GM23338 (cell line): ENCODE measurements at regions not wholly inside any gene's neighbourhood (a gene's known extent, or its start where the extent isn't known, plus 50 kb on each side); places are given as distances from the start of the nearest gene placed in this dataset.

Experiments used
- ATAC-seq: fragments of 200-7000 bp; cut with Tn5 transposase; 3 replicates; pipeline ENCODE4 v1.9.1; 2020
- DNase-seq: peaks from one replicate; pipeline ENCODE4 v3.0.0-alpha.2; 2015; ENCODE audit warnings: low spot score
- H2AFZ ChIP-seq: fragments of 200-600 bp; sonication (generic); 2 replicates; pipeline ENCODE4 v1.8.0; 2016; ENCODE audit warnings: antibody characterized with exemption, mild to moderate bottlenecking, moderate library complexity
- H3F3A ChIP-seq: fragments of 200-600 bp; sonication (generic); replicated peaks from 2 replicates; pipeline ENCODE4 v1.8.0; 2017; ENCODE audit warnings: antibody characterized with exemption, mixed run types, low read depth
- H3K27ac ChIP-seq: fragments of 200-600 bp; sonication (generic); 2 replicates; pipeline ENCODE4 v1.6.1; 2016; ENCODE audit warnings: low read depth
- H3K27me3 ChIP-seq: fragments of 200-600 bp; sonication (generic); 2 replicates; pipeline ENCODE4 v1.8.0; 2016; ENCODE audit warnings: mild to moderate bottlenecking, mixed run types, moderate library complexity; ENCODE audit not compliant: insufficient read depth
- H3K36me3 ChIP-seq: fragments of 200-600 bp; sonication (generic); 2 replicates; pipeline ENCODE4 v1.8.0; 2016; ENCODE audit warnings: mild to moderate bottlenecking; ENCODE audit not compliant: insufficient read depth
- H3K4me1 ChIP-seq: fragments of 200-600 bp; sonication (generic); 2 replicates; pipeline ENCODE4 v1.8.0; 2016; ENCODE audit warnings: mild to moderate bottlenecking, moderate library complexity; ENCODE audit not compliant: insufficient read depth
- H3K4me2 ChIP-seq: fragments of 200-600 bp; sonication (generic); 2 replicates; pipeline ENCODE4 v1.7.1; 2017; ENCODE audit warnings: mixed run types
- H3K4me3 ChIP-seq: fragments of 200-600 bp; sonication (generic); 2 replicates; pipeline ENCODE4 v1.6.1; 2016; ENCODE audit warnings: mixed run types
- H3K79me2 ChIP-seq: fragments of 200-600 bp; sonication (generic); replicated peaks from 2 replicates; pipeline ENCODE4 v1.8.0; 2017; ENCODE audit warnings: mild to moderate bottlenecking; ENCODE audit not compliant: insufficient read depth
- H3K9me2 ChIP-seq: fragments of 200-600 bp; sonication (generic); 2 replicates; pipeline ENCODE4 v1.8.0; 2017; ENCODE audit not compliant: insufficient read depth
- H4K20me1 ChIP-seq: fragments of 200-600 bp; sonication (generic); replicated peaks from 2 replicates; pipeline ENCODE4 v1.8.0; 2017; ENCODE audit warnings: mild to moderate bottlenecking; ENCODE audit not compliant: insufficient read depth
- H3K27ac Mint-ChIP-seq: 2 replicates; pipeline ENCODE4 v1.8.0; 2020; ENCODE audit warnings: inconsistent platforms, mild to moderate bottlenecking, moderate library complexity, mixed read lengths
- H3K27me3 Mint-ChIP-seq: 3 replicates; pipeline ENCODE4 v1.8.0; 2022; ENCODE audit warnings: low read depth, mild to moderate bottlenecking, moderate library complexity, mixed read lengths, inconsistent platforms; ENCODE audit not compliant: insufficient read depth, poor library complexity
- H3K36me3 Mint-ChIP-seq: 3 replicates; pipeline ENCODE4 v1.8.0; 2021; ENCODE audit warnings: low read depth, mild to moderate bottlenecking, inconsistent platforms, moderate library complexity, mixed read lengths
- H3K4me1 Mint-ChIP-seq: 3 replicates; pipeline ENCODE4 v1.8.0; 2020; ENCODE audit warnings: mild to moderate bottlenecking, inconsistent platforms, mixed read lengths
- H3K4me3 Mint-ChIP-seq: 3 replicates; pipeline ENCODE4 v1.8.0; 2021; ENCODE audit warnings: moderate library complexity, mild to moderate bottlenecking, inconsistent platforms, mixed read lengths
- H3K9me3 Mint-ChIP-seq: 3 replicates; pipeline ENCODE4 v1.8.0; 2020; ENCODE audit warnings: moderate library complexity, mild to moderate bottlenecking, inconsistent platforms, mixed read lengths
- CTCF ChIP-seq, 2 experiments: fragments of 200-600 bp in 1 of 2; sonication (generic) in 1 of 2; conservative IDR thresholded peaks; 2 replicates each; pipeline versions ENCODE4 v1.5.1 to v1.6.1; 2016 to 2017; ENCODE audit warnings: antibody characterized with exemption in 2 of 2, low read depth in 2 of 2, mild to moderate bottlenecking in 2 of 2, moderate library complexity in 1 of 2
- JUNB ChIP-seq: IDR thresholded peaks from one replicate; pipeline ENCODE4 v1.6.1; 2016; ENCODE audit warnings: antibody characterized with exemption; ENCODE audit not compliant: unreplicated experiment
- POLR2AphosphoS5 ChIP-seq: IDR thresholded peaks from 2 replicates; pipeline ENCODE4 v1.6.1; 2016; ENCODE audit warnings: antibody characterized with exemption, low read depth
- REST ChIP-seq: IDR thresholded peaks from one replicate; pipeline ENCODE4 v1.6.1; 2018; ENCODE audit warnings: antibody characterized with exemption; ENCODE audit not compliant: unreplicated experiment
- STAT1 ChIP-seq: IDR thresholded peaks from one replicate; pipeline ENCODE4 v1.6.1; 2016; ENCODE audit warnings: antibody characterized with exemption; ENCODE audit not compliant: unreplicated experiment

- TF ChIP-seq STAT1 (no peak), POLR2AphosphoS5 (no peak), REST (no peak)
Measured at GRCh38 chr11:106331176-106331575, 253.7 kb downstream of the AASDHPPT start (continued).

GRCh38 chr11:106333678-106334077 is 256.2 kb downstream of the AASDHPPT start:
- H2AFZ ChIP-seq = no peak overlapping the region
- no peaks in the 10 kb centered on the region for H3K9me2 ChIP-seq
- TF ChIP-seq CTCF (conservative IDR thresholded peaks at IDR 0.05; ENCODE audit: low read depth in 2 of 2) (no peak), JUNB (no peak), REST (no peak)
- Mint-ChIP-seq H3K4me1 (no peaks in the 10 kb centered on the region), H3K4me3 (no peak overlapping the region), H3K36me3 (no peaks in the 10 kb centered on the region), H3K9me3 (no peaks in the 10 kb centered on the region; the same call in 2 of the 3 replicates), H3K27ac (no peak overlapping the region), H3K27me3 (peaks cover 5% of the 10 kb centered on the region)
- H3K27me3 ChIP-seq = no peaks in the 10 kb centered on the region
- no peaks in the 10 kb centered on the region for H4K20me1 ChIP-seq
- no peak for DNase-seq
- H3K4me1 ChIP-seq = no peaks in the 10 kb centered on the region
- H3F3A ChIP-seq = no peaks in the 10 kb centered on the region
- no peak for ATAC-seq
- no peak overlapping the region for H3K4me3 ChIP-seq
- no peaks in the 10 kb centered on the region for H3K79me2 ChIP-seq
- no peak overlapping the region for H3K27ac ChIP-seq
- no peak overlapping the region for H3K4me2 ChIP-seq
- no peaks in the 10 kb centered on the region for H3K36me3 ChIP-seq
